HL-60 (cell line): ENCODE measurements at regions not wholly inside any gene's neighbourhood (a gene's known extent, or its start where the extent isn't known, plus 50 kb on each side); places are given as distances from the start of the nearest gene placed in this dataset.

ENCODE experiments used
- DNase-seq, 2 experiments: peaks; one replicate each; pipeline ENCODE4 v3.0.0-alpha.2; 2010 to 2020; ENCODE audit warnings: low read depth in 1 of 2, low spot score in 1 of 2
- H3K27ac ChIP-seq: fragments of 250-450 bp; sonication (Bioruptor Pico); replicated peaks from 2 replicates; pipeline ENCODE4 v1.5.1; 2020; ENCODE audit warnings: mild to moderate bottlenecking, moderate library complexity
- H3K27me3 ChIP-seq: fragments of 250-450 bp; sonication (Bioruptor Pico); 2 replicates; pipeline ENCODE4 v1.5.1; 2021; ENCODE audit warnings: mild to moderate bottlenecking, moderate library complexity; ENCODE audit not compliant: insufficient read depth, poor library complexity, severe bottlenecking
- H3K4me3 ChIP-seq: replicated peaks from 2 replicates; pipeline ENCODE4 v1.5.1; 2011; ENCODE audit warnings: mild to moderate bottlenecking, control low read depth, low read length; ENCODE audit not compliant: insufficient read depth
- GABPA ChIP-seq: IDR thresholded peaks from 2 replicates; pipeline ENCODE4 v1.6.1; 2012; ENCODE audit warnings: low read depth
- POLR2AphosphoS5 ChIP-seq: IDR thresholded peaks from 2 replicates; pipeline ENCODE4 v1.6.1; 2012; ENCODE audit warnings: low read depth
- SPI1 ChIP-seq: IDR thresholded peaks from 2 replicates; pipeline ENCODE4 v1.6.1; 2012; ENCODE audit warnings: low read depth, mild to moderate bottlenecking, borderline replicate concordance
- TF ChIP-seq, protein P1 (sequence below): IDR thresholded peaks from 2 replicates; pipeline ENCODE4 v1.6.1; 2012; ENCODE audit warnings: low read depth; ENCODE audit not compliant: insufficient replicate concordance
- TF ChIP-seq, protein P2 (sequence below): IDR thresholded peaks from one replicate; pipeline ENCODE4 v1.5.1; 2011; ENCODE audit warnings: low read length, control low read depth, inconsistent platforms; ENCODE audit not compliant: insufficient read depth

DNA sequence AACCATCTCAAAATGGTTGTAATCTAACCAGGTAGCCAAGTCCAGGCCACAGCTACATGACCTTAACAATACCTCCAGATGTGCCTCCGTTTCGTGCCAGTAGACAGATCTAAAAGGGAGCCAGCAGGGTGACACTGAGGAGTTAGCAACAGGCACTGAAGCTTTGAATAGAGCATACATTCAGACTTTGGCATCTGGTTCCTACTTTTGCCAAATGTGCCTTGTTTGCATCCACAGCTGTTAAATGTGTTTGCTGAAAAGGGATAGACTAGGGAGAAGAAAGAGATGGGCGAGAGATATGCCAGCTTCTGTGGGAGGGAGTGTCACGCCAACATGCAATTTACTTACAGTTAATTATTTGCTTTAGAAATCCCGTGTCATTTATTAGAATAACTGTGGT, 1433.9 kb upstream of the CADM2 start:
- Histone ChIP-seq H3K27ac (no peak overlapping the region), H3K4me3 (no peak overlapping the region), H3K27me3 (no peaks in the 10 kb centered on the region)
- TF ChIP-seq GABPA (no peak), POLR2AphosphoS5 (no peak), SPI1 (no peak)
- TF ChIP-seq, protein P1, sequence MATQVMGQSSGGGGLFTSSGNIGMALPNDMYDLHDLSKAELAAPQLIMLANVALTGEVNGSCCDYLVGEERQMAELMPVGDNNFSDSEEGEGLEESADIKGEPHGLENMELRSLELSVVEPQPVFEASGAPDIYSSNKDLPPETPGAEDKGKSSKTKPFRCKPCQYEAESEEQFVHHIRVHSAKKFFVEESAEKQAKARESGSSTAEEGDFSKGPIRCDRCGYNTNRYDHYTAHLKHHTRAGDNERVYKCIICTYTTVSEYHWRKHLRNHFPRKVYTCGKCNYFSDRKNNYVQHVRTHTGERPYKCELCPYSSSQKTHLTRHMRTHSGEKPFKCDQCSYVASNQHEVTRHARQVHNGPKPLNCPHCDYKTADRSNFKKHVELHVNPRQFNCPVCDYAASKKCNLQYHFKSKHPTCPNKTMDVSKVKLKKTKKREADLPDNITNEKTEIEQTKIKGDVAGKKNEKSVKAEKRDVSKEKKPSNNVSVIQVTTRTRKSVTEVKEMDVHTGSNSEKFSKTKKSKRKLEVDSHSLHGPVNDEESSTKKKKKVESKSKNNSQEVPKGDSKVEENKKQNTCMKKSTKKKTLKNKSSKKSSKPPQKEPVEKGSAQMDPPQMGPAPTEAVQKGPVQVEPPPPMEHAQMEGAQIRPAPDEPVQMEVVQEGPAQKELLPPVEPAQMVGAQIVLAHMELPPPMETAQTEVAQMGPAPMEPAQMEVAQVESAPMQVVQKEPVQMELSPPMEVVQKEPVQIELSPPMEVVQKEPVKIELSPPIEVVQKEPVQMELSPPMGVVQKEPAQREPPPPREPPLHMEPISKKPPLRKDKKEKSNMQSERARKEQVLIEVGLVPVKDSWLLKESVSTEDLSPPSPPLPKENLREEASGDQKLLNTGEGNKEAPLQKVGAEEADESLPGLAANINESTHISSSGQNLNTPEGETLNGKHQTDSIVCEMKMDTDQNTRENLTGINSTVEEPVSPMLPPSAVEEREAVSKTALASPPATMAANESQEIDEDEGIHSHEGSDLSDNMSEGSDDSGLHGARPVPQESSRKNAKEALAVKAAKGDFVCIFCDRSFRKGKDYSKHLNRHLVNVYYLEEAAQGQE, result no peak
- TF ChIP-seq, protein P2, sequence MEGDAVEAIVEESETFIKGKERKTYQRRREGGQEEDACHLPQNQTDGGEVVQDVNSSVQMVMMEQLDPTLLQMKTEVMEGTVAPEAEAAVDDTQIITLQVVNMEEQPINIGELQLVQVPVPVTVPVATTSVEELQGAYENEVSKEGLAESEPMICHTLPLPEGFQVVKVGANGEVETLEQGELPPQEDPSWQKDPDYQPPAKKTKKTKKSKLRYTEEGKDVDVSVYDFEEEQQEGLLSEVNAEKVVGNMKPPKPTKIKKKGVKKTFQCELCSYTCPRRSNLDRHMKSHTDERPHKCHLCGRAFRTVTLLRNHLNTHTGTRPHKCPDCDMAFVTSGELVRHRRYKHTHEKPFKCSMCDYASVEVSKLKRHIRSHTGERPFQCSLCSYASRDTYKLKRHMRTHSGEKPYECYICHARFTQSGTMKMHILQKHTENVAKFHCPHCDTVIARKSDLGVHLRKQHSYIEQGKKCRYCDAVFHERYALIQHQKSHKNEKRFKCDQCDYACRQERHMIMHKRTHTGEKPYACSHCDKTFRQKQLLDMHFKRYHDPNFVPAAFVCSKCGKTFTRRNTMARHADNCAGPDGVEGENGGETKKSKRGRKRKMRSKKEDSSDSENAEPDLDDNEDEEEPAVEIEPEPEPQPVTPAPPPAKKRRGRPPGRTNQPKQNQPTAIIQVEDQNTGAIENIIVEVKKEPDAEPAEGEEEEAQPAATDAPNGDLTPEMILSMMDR, result no peak
- DNase-seq, result no peak

DNA sequence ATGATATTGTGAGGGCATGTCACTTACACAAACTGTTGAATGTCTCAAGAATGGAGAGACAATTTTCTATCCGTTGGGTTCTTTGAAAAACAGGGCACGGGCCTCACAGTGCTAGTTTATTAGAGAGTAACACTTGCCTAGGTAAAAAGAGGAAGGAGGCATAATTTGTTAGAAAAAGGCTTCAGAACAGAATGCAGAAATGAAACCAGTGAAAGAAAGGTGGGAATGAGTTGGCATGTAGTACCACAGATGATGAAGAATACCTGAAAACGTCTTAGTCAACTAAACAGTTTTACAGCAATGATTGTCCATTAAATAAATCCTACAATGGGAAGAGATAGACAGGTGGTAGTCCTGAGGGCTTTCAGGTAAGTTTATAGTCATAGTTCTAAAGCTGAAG, 1399.7 kb upstream of the CADM2 start:
- TF ChIP-seq GABPA (no peak), SPI1 (no peak), POLR2AphosphoS5 (no peak)
- TF ChIP-seq, protein P2, result no peak
- TF ChIP-seq, protein P1, result no peak
- H3K27ac ChIP-seq, result no peak overlapping the region

DNA sequence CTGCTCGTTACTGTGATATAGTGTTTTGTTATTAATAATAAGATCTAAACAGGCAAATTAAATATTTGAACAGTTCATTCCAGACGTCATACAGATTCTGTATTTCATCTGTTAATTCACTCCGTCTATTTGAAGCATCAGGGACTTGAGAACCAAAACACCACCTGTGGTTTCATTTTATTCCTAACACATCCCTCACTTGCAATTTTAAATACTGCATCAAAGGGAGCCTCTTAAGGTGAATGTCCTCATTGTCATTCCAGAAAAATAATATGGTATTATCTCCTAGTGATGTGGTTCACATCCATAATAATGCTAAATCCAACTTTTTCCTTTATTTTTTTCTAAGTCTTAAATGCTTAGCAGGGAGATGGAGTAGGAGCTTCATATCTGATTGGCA, 1390.9 kb upstream of the CADM2 start:
- Histone ChIP-seq H3K27me3 (no peaks in the 10 kb centered on the region), H3K4me3 (no peak overlapping the region), H3K27ac (no peak overlapping the region)
- DNase-seq, result no peak
- TF ChIP-seq SPI1, result no peak
- TF ChIP-seq, protein P1, result no peak
- no peak for TF ChIP-seq POLR2AphosphoS5

More for the DNA sequence above, 1399.7 kb upstream of the CADM2 start:
- H3K27me3 ChIP-seq, result no peaks in the 10 kb centered on the region
- H3K4me3 ChIP-seq, result no peak overlapping the region
- no peak for DNase-seq
